Stimulated activated CD4-positive, alpha-beta T cell treated with anti-CD3 and anti-CD28 coated beads, Interleukin-1b, Interleukin-23, amount 100 ng/mL, for 24 hours (primary cell): ENCODE measurements at regions not wholly inside any gene's neighbourhood (a gene's known extent, or its start where the extent isn't known, plus 50 kb on each side); places are given as distances from the start of the nearest gene placed in this dataset.
"Not testable (repeated sequence)": the region's sequence is repeated elsewhere in the genome, so short reads cannot be mapped to it uniquely, and the experiment has no call there.

Experiments used
- DNase-seq, 4 experiments: peaks; one replicate each; pipeline ENCODE4 v3.0.0-alpha.2; 2020; ENCODE audit warnings: low read depth in 4 of 4, low spot score in 1 of 4

- DNase-seq, result no peak
Measured at GRCh38 chr10:34908481-34908880, 93.4 kb upstream of the PARD3 start.

GRCh38 chr10:34907743-34908430 is 92.8 kb upstream of the PARD3 start:
- no peak for DNase-seq

GRCh38 chr10:34906067-34906965 is 91.2 kb upstream of the PARD3 start:
- no peak for DNase-seq

GRCh38 chr10:34905200-34905927 is 90.3 kb upstream of the PARD3 start:
- no peak for DNase-seq

GRCh38 chr10:34904191-34904590 is 89.1 kb upstream of the PARD3 start:
- DNase-seq, result no peak

- no peak for DNase-seq
Measured at GRCh38 chr10:34899161-34899560, 84.1 kb upstream of the PARD3 start.

GRCh38 chr10:34895977-34896376 is 80.9 kb upstream of the PARD3 start:
- no peak for DNase-seq

- DNase-seq, result not testable (repeated sequence)
Measured at GRCh38 chr10:34895046-34895445, 80.0 kb upstream of the PARD3 start.

- DNase-seq, result not testable (repeated sequence)
Measured at GRCh38 chr10:34892521-34892920, 77.4 kb upstream of the PARD3 start.

GRCh38 chr10:34890939-34891338 is 75.8 kb upstream of the PARD3 start:
- DNase-seq, result no peak

- DNase-seq, result no peak
Measured at GRCh38 chr10:34889004-34889869, 74.1 kb upstream of the PARD3 start.

GRCh38 chr10:34886906-34887642 is 72.0 kb upstream of the PARD3 start:
- DNase-seq, result no peak

- no peak for DNase-seq
Measured at GRCh38 chr10:34885898-34886297, 70.8 kb upstream of the PARD3 start.

GRCh38 chr10:34885011-34885410 is 69.9 kb upstream of the PARD3 start:
- no peak for DNase-seq

- DNase-seq, result no peak
Measured at GRCh38 chr10:34884272-34884952, 69.3 kb upstream of the PARD3 start.

- DNase-seq, result no peak
Measured at GRCh38 chr10:34880817-34881216, 65.7 kb upstream of the PARD3 start.

GRCh38 chr10:34878651-34879050 is 63.6 kb upstream of the PARD3 start:
- DNase-seq, result not testable (repeated sequence)

GRCh38 chr10:34875061-34875460 is 60.0 kb upstream of the PARD3 start:
- no peak for DNase-seq

GRCh38 chr10:34872820-34873219 is 57.7 kb upstream of the PARD3 start:
- no peak for DNase-seq
